GM18505 (cell line): ENCODE measurements at regions not wholly inside any gene's neighbourhood (a gene's known extent, or its start where the extent isn't known, plus 50 kb on each side); places are given as distances from the start of the nearest gene placed in this dataset.

ENCODE experiments used
- ATAC-seq: cut with Tn5 transposase; IDR thresholded peaks from one replicate; pipeline ENCODE4 v1.9.1; 2021; ENCODE audit not compliant: unreplicated experiment
- POLR2A ChIP-seq: IDR thresholded peaks from 4 replicates; pipeline ENCODE4 v1.6.1; 2011; ENCODE audit warnings: borderline replicate concordance; ENCODE audit not compliant: insufficient read depth, insufficient read length; ENCODE audit errors: extremely low read depth

- ATAC-seq, result no peak
- TF ChIP-seq POLR2A, result no peak
Observed at GRCh38 chr4:187414716-187415115, 580.9 kb upstream of the ZFP42 start.

GRCh38 chr4:187415231-187415630, 580.3 kb upstream of the ZFP42 start:
- no peak for TF ChIP-seq POLR2A
- no peak for ATAC-seq

GRCh38 chr4:187416216-187416615, 579.4 kb upstream of the ZFP42 start:
- no peak for TF ChIP-seq POLR2A
- ATAC-seq, result no peak

- no peak for TF ChIP-seq POLR2A
- no peak for ATAC-seq
Observed at GRCh38 chr4:187417721-187418120, 577.9 kb upstream of the ZFP42 start.

GRCh38 chr4:187422655-187423054, 572.9 kb upstream of the ZFP42 start:
- ATAC-seq, result no peak
- TF ChIP-seq POLR2A, result no peak

GRCh38 chr4:187424636-187425035, 570.9 kb upstream of the ZFP42 start:
- TF ChIP-seq POLR2A, result no peak
- ATAC-seq, result no peak

GRCh38 chr4:187426511-187426910, 569.1 kb upstream of the ZFP42 start:
- ATAC-seq, result no peak
- TF ChIP-seq POLR2A, result no peak

GRCh38 chr4:187432310-187432709, 563.3 kb upstream of the ZFP42 start:
- no peak for ATAC-seq

GRCh38 chr4:187433141-187433540, 562.4 kb upstream of the ZFP42 start:
- TF ChIP-seq POLR2A, result no peak
- no peak for ATAC-seq

More at GRCh38 chr4:187432310-187432709, 563.3 kb upstream of the ZFP42 start:
- TF ChIP-seq POLR2A, result no peak

GRCh38 chr4:187436251-187436650, 559.3 kb upstream of the ZFP42 start:
- ATAC-seq, result no peak

GRCh38 chr4:187444061-187444460, 551.5 kb upstream of the ZFP42 start:
- no peak for ATAC-seq
- no peak for TF ChIP-seq POLR2A

More at GRCh38 chr4:187436251-187436650, 559.3 kb upstream of the ZFP42 start:
- no peak for TF ChIP-seq POLR2A

- ATAC-seq, result no peak
- TF ChIP-seq POLR2A, result no peak
Observed at GRCh38 chr4:187449702-187450101, 545.9 kb upstream of the ZFP42 start.

GRCh38 chr4:187451776-187452175, 543.8 kb upstream of the ZFP42 start:
- TF ChIP-seq POLR2A, result no peak
- ATAC-seq, result no peak

- TF ChIP-seq POLR2A, result no peak
- ATAC-seq, result no peak
Observed at GRCh38 chr4:187460016-187460415, 535.6 kb upstream of the ZFP42 start.

GRCh38 chr4:187464573-187464972, 531.0 kb upstream of the ZFP42 start:
- no peak for TF ChIP-seq POLR2A
- ATAC-seq, result no peak
